Adrenal gland (tissue), 9 donors: ENCODE measurements at regions not wholly inside any gene's neighbourhood (a gene's known extent, or its start where the extent isn't known, plus 50 kb on each side); places are given as distances from the start of the nearest gene placed in this dataset.
A peak's percentile ranks its signal among the peaks of the same experiment; 100 is the strongest.

Experiments
- DNase-seq, 7 donors: peaks; one replicate each; pipeline ENCODE4 v3.0.0-alpha.2; 2019 to 2020
- H3K27ac ChIP-seq, 5 donors: fragments of 200-600 bp; sonication (generic) in 4 of 5; 1 replicate in 3 of 5; 2 replicates in 2 of 5; pipeline versions ENCODE4 v1.5.1 to v1.8.0; 2016 to 2020; ENCODE audit warnings: mild to moderate bottlenecking in 1 of 5
- H3K27me3 ChIP-seq: fragments of 200-600 bp; 2 replicates; pipeline ENCODE4 v1.8.0; 2021
- H3K36me3 ChIP-seq, 2 donors: fragments of 200-600 bp; replicated peaks in 1 of 2; 1 replicate in 1 of 2; 2 replicates in 1 of 2; pipeline versions ENCODE4 v1.5.1 to v1.8.0; 2018 to 2022
- H3K4me1 ChIP-seq, 2 donors: fragments of 200-600 bp; replicated peaks in 1 of 2; 1 replicate in 1 of 2; 2 replicates in 1 of 2; pipeline versions ENCODE4 v1.5.1 to v1.8.0; 2018 to 2021
- H3K4me3 ChIP-seq, 4 donors: fragments of 200-600 bp; sonication (generic) in 3 of 4; one replicate each; pipeline ENCODE4 v1.5.1; 2016 to 2018
- H3K9me3 ChIP-seq, 3 donors: fragments of 200-600 bp; sonication (generic) in 1 of 3; replicated peaks in 1 of 3; 1 replicate in 2 of 3; 2 replicates in 1 of 3; pipeline versions ENCODE4 v1.5.1 to v1.8.0; 2016 to 2021
- POLR2A ChIP-seq, 2 donors: fragments of 450-650 bp; IDR thresholded peaks; one replicate each; pipeline ENCODE4 v1.6.1; 2017; ENCODE audit warnings: antibody characterized with exemption in 2 of 2, mild to moderate bottlenecking in 2 of 2, moderate library complexity in 1 of 2
- WGBS, 4 donors: extraction: QIAGEN DNeasy Blood & Tissue Kit in 2 of 4; methylation state at CpG; one replicate each; pipeline versions ENCODE4 v1.1.5 to v1.1.7; 2013 to 2017; 5-methylcytosine and 5-hydroxymethylcytosine counted together
- intact Hi-C, 2 donors: fragments of 100-400 bp; cut with DNase I; formaldehyde crosslinking; loops; one replicate each; pipeline versions ENCODE4 v1.14.1 to v1.15.0; 2022 to 2023
- TF ChIP-seq, protein P1 (sequence below), 6 experiments: fragments of 450-650 bp in 4 of 6; fragments of 200-600 bp in 2 of 6; sonication (generic) in 1 of 6; IDR thresholded peaks; 1 replicate in 5 of 6; 2 replicates in 1 of 6; pipeline versions ENCODE4 v1.5.1 to v1.8.0; 2016 to 2021; ENCODE audit warnings: antibody characterized with exemption in 6 of 6, mild to moderate bottlenecking in 2 of 6, moderate library complexity in 1 of 6
- donor health status: healthy with polysubstance abuse.
- donor health status: Bipolar disorder and iron deficiency.
- donor health status: DM: yes; HTN: yes; CAD: no.
- donor health status: DM: no; HTN: no; CAD: no.
- donor health status: DM: no; HTN: no; CAD: no.

DNA sequence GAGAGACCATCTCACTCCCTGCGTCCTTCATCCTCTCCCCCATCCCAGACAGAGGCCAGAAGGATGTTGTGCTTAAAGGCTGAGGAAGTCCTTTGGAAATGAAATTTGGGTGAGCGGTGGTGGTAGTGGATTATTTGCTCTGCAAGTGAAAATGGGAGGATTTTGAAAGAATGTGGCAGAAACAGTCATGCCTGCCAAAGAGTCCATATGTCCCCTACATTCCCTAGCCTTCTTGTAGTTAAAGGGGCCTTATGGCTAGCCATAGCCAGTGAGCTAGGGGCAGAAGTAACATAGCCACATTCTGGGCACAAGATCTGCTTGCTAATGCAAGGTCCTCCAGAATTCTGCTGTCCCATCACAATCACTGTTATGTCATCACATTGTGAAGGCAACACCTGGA is 360.2 kb upstream of the TSHZ3 start:
- 81 to 96% (median 87%) methylated on average over 2 of the region's 2 CpGs for WGBS, 4 donors
- intact Hi-C loops = no loop called here
- TF ChIP-seq POLR2A (IDR thresholded peaks at IDR 0.05) = no peak
- TF ChIP-seq, protein P1, sequence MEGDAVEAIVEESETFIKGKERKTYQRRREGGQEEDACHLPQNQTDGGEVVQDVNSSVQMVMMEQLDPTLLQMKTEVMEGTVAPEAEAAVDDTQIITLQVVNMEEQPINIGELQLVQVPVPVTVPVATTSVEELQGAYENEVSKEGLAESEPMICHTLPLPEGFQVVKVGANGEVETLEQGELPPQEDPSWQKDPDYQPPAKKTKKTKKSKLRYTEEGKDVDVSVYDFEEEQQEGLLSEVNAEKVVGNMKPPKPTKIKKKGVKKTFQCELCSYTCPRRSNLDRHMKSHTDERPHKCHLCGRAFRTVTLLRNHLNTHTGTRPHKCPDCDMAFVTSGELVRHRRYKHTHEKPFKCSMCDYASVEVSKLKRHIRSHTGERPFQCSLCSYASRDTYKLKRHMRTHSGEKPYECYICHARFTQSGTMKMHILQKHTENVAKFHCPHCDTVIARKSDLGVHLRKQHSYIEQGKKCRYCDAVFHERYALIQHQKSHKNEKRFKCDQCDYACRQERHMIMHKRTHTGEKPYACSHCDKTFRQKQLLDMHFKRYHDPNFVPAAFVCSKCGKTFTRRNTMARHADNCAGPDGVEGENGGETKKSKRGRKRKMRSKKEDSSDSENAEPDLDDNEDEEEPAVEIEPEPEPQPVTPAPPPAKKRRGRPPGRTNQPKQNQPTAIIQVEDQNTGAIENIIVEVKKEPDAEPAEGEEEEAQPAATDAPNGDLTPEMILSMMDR (IDR thresholded peaks at IDR 0.05) = no peak

GRCh38 chr19:31715249-31715945 is 366.2 kb upstream of the TSHZ3 start:
- Histone ChIP-seq H3K27ac (no peak overlapping the region), H3K36me3 (no peaks in the 10 kb centered on the region), H3K4me3 (no peak overlapping the region), H3K4me1 (no peaks in the 10 kb centered on the region), H3K27me3 (peaks cover 8% of the 10 kb centered on the region), H3K9me3 (peaks cover 0 to 6% (median 0%) of the 10 kb centered on the region in 3 donors)
- TF ChIP-seq POLR2A (IDR thresholded peaks at IDR 0.05) = no peak
- TF ChIP-seq, protein P1 (IDR thresholded peaks at IDR 0.05) = no peak
- 66 to 74% (median 70%) methylated on average over 17 of the region's 17 CpGs for WGBS, 4 donors
- intact Hi-C loops = no loop called here
- peak in 3 of 7 donors; percentile 10 to 42 (median 17) for DNase-seq

More for the DNA sequence above, 360.2 kb upstream of the TSHZ3 start:
- H3K9me3 ChIP-seq = peaks cover 0 to 6% (median 0%) of the 10 kb centered on the region in 3 donors
- no peaks in the 10 kb centered on the region for H3K4me1 ChIP-seq
- no peak overlapping the region for H3K27ac ChIP-seq
- H3K36me3 ChIP-seq = no peaks in the 10 kb centered on the region
- DNase-seq = no peak
- peaks cover 1% of the 10 kb centered on the region for H3K27me3 ChIP-seq
- no peak overlapping the region for H3K4me3 ChIP-seq

DNA sequence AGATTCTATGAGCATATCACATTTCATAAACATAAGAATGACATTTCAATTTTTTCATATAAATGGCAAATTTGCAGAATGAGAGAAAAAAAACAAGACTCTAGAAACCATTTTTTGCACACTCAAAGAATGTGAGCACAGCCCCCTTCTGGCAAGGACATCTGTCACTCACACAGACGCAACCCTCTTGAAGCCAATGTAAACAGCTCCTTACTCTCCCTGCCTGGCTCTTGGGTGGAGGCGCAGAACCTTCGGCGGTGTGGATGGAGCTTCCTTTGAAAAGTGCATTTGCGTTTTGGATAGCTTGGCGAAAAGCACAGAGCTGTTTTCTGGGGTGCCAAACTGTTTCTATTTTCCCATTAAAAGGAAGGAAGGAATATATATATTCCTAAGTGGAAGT is 367.6 kb upstream of the TSHZ3 start:
- Histone ChIP-seq H3K4me1 (no peaks in the 10 kb centered on the region), H3K9me3 (peaks cover 0 to 6% (median 0%) of the 10 kb centered on the region in 3 donors), H3K27me3 (peaks cover 8% of the 10 kb centered on the region), H3K36me3 (no peaks in the 10 kb centered on the region), H3K4me3 (no peak overlapping the region), H3K27ac (no peak overlapping the region)
- peak in 1 of 7 donors; percentile 10 for DNase-seq
- 74 to 81% (median 78%) methylated on average over 6 of the region's 6 CpGs for WGBS, 4 donors
- no peak for TF ChIP-seq POLR2A (IDR thresholded peaks at IDR 0.05)
- TF ChIP-seq, protein P1 (IDR thresholded peaks at IDR 0.05) = no peak
- intact Hi-C loops = no loop called here

DNA sequence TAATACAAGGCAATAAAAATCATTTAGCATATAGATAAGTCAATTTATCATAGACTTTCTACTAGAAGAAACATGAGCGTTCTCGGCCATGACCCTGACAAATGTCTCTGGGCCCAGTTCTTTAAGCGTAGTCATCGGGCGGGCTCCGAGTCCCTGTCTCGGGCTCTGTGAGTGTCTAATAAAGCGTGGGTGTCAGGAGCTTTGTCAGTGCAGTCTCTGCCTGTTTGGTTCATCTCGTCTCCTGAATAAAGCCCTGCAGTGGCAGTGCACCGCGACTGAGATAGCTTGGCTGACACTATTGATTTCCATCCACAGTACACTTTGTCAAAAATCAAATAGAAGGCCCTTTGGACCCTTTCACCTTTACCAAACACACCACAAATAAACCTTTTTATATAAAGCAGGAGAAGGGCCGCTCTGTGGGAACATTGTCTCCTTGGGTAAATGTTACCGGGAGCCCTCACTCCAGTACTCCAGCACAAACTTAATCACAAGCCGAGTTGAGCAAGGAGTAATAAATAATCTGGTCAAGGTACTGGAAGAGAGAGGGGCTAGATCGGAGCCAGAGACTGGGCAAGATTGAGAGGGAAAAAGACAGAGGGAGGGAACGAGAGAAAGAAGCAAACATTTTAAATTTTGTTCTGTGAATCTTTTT is 368.2 kb upstream of the TSHZ3 start:
- no peaks in the 10 kb centered on the region for H3K4me1 ChIP-seq
- WGBS, 4 donors = 66 to 77% (median 71%) methylated on average over 16 of the region's 16 CpGs

More for the DNA sequence above, 368.2 kb upstream of the TSHZ3 start:
- Histone ChIP-seq H3K27me3 (peaks cover 8% of the 10 kb centered on the region), H3K4me3 (no peak overlapping the region), H3K27ac (no peak overlapping the region), H3K36me3 (no peaks in the 10 kb centered on the region), H3K9me3 (peaks cover 0 to 1% (median 0%) of the 10 kb centered on the region in 3 donors)
- peak in 1 of 7 donors; percentile 37 for DNase-seq
- intact Hi-C loops = no loop called here
- no peak for TF ChIP-seq POLR2A (IDR thresholded peaks at IDR 0.05)
- TF ChIP-seq, protein P1 (IDR thresholded peaks at IDR 0.05) = no peak
